ENCODE measurements at regions not wholly inside any gene's neighbourhood (a gene's known extent, or its start where the extent isn't known, plus 50 kb on each side); places are given as distances from the start of the nearest gene placed in this dataset.
A peak's percentile ranks its signal among the peaks of the same experiment; 100 is the strongest.

- Histone ChIP-seq H3K4me3 (ENCODE audit: low read depth in 1 of 2, low read length in 2 of 2) (no peak overlapping the region), H3K36me3 (ENCODE audit: insufficient read depth, low read length) (no peaks in the 10 kb centered on the region), H2AFZ (ENCODE audit: low read depth, low read length) (no peak overlapping the region), H3K4me1 (ENCODE audit: insufficient read depth, low read length) (no peaks in the 10 kb centered on the region), H3K9ac (ENCODE audit: low read depth, low read length) (no peak overlapping the region), H4K20me1 (ENCODE audit: insufficient read depth, low read length) (no peaks in the 10 kb centered on the region), H3K4me2 (ENCODE audit: insufficient read depth, low read length) (no peak overlapping the region), H3K9me3 (ENCODE audit: insufficient read depth, low read length, severe bottlenecking) (no peaks in the 10 kb centered on the region), H3K27ac (ENCODE audit: low read length) (no peak overlapping the region), H3K79me2 (ENCODE audit: insufficient read depth, low read length) (no peaks in the 10 kb centered on the region), H3K27me3 (ENCODE audit: insufficient read depth, low read length, poor library complexity) (no peaks in the 10 kb centered on the region)
- TF ChIP-seq EZH2 (IDR thresholded peaks at IDR 0.05; ENCODE audit: borderline replicate concordance, low read depth, low read length, severe bottlenecking) = no peak
- TF ChIP-seq CTCF (IDR thresholded peaks at IDR 0.05; ENCODE audit: borderline replicate concordance, extremely low read depth, low read length, poor library complexity, severe bottlenecking) = peak; percentile 7
- ATAC-seq (ENCODE audit: insufficient read depth, low read depth) = no peak; the same call in 2 of the 3 replicates
- DNase-seq = no peak
These were observed 673.6 kb upstream of the TENM3 start for GRCh38 chr4:181569553-181569952.

- no peak overlapping the region for H3K27ac ChIP-seq (ENCODE audit: low read length)
- ATAC-seq (ENCODE audit: insufficient read depth, low read depth) = no peak
- H3K27me3 ChIP-seq (ENCODE audit: insufficient read depth, low read length, poor library complexity) = no peaks in the 10 kb centered on the region
- H3K9me3 ChIP-seq (ENCODE audit: insufficient read depth, low read length, severe bottlenecking) = peaks cover 4% of the 10 kb centered on the region
- no peaks in the 10 kb centered on the region for H3K79me2 ChIP-seq (ENCODE audit: insufficient read depth, low read length)
- H4K20me1 ChIP-seq (ENCODE audit: insufficient read depth, low read length) = no peaks in the 10 kb centered on the region
- no peak overlapping the region for H3K4me2 ChIP-seq (ENCODE audit: insufficient read depth, low read length)
- DNase-seq = no peak
- H2AFZ ChIP-seq (ENCODE audit: low read depth, low read length) = no peak overlapping the region
- no peaks in the 10 kb centered on the region for H3K36me3 ChIP-seq (ENCODE audit: insufficient read depth, low read length)
- no peaks in the 10 kb centered on the region for H3K4me1 ChIP-seq (ENCODE audit: insufficient read depth, low read length)
- TF ChIP-seq EZH2 (IDR thresholded peaks at IDR 0.05; ENCODE audit: borderline replicate concordance, low read depth, low read length, severe bottlenecking) (no peak), CTCF (IDR thresholded peaks at IDR 0.05; ENCODE audit: borderline replicate concordance, extremely low read depth, low read length, poor library complexity, severe bottlenecking) (no peak)
- H3K9ac ChIP-seq (ENCODE audit: low read depth, low read length) = no peak overlapping the region
- H3K4me3 ChIP-seq (ENCODE audit: low read depth in 1 of 2, low read length in 2 of 2) = no peak overlapping the region
These were observed 664.3 kb upstream of the TENM3 start for GRCh38 chr4:181578911-181579310.

- Histone ChIP-seq H3K4me2 (ENCODE audit: insufficient read depth, low read length) (no peak overlapping the region), H3K36me3 (ENCODE audit: insufficient read depth, low read length) (no peaks in the 10 kb centered on the region), H3K9me3 (ENCODE audit: insufficient read depth, low read length, severe bottlenecking) (peaks cover 4% of the 10 kb centered on the region), H3K27ac (ENCODE audit: low read length) (no peak overlapping the region), H3K9ac (ENCODE audit: low read depth, low read length) (no peak overlapping the region), H3K4me1 (ENCODE audit: insufficient read depth, low read length) (no peaks in the 10 kb centered on the region), H3K79me2 (ENCODE audit: insufficient read depth, low read length) (no peaks in the 10 kb centered on the region), H3K4me3 (ENCODE audit: low read depth in 1 of 2, low read length in 2 of 2) (no peak overlapping the region), H2AFZ (ENCODE audit: low read depth, low read length) (no peak overlapping the region), H4K20me1 (ENCODE audit: insufficient read depth, low read length) (no peaks in the 10 kb centered on the region), H3K27me3 (ENCODE audit: insufficient read depth, low read length, poor library complexity) (no peaks in the 10 kb centered on the region)
- TF ChIP-seq EZH2 (IDR thresholded peaks at IDR 0.05; ENCODE audit: borderline replicate concordance, low read depth, low read length, severe bottlenecking) = no peak
- TF ChIP-seq CTCF (IDR thresholded peaks at IDR 0.05; ENCODE audit: borderline replicate concordance, extremely low read depth, low read length, poor library complexity, severe bottlenecking) = no peak
- DNase-seq (no peak), ATAC-seq (ENCODE audit: insufficient read depth, low read depth) (no peak)
These were observed 663.7 kb upstream of the TENM3 start for GRCh38 chr4:181579486-181579885.

GRCh38 chr4:181581983-181582382, 661.2 kb upstream of the TENM3 start:
- TF ChIP-seq EZH2 (IDR thresholded peaks at IDR 0.05; ENCODE audit: borderline replicate concordance, low read depth, low read length, severe bottlenecking) (no peak), CTCF (IDR thresholded peaks at IDR 0.05; ENCODE audit: borderline replicate concordance, extremely low read depth, low read length, poor library complexity, severe bottlenecking) (no peak)
- no peaks in the 10 kb centered on the region for H4K20me1 ChIP-seq (ENCODE audit: insufficient read depth, low read length)
- no peaks in the 10 kb centered on the region for H3K36me3 ChIP-seq (ENCODE audit: insufficient read depth, low read length)
- no peaks in the 10 kb centered on the region for H3K4me1 ChIP-seq (ENCODE audit: insufficient read depth, low read length)
- H2AFZ ChIP-seq (ENCODE audit: low read depth, low read length) = no peak overlapping the region
- no peak overlapping the region for H3K9ac ChIP-seq (ENCODE audit: low read depth, low read length)
- ATAC-seq (ENCODE audit: insufficient read depth, low read depth) = no peak
- H3K4me2 ChIP-seq (ENCODE audit: insufficient read depth, low read length) = no peak overlapping the region
- H3K79me2 ChIP-seq (ENCODE audit: insufficient read depth, low read length) = no peaks in the 10 kb centered on the region
- peaks cover 4% of the 10 kb centered on the region for H3K9me3 ChIP-seq (ENCODE audit: insufficient read depth, low read length, severe bottlenecking)
- no peak overlapping the region for H3K4me3 ChIP-seq (ENCODE audit: low read depth in 1 of 2, low read length in 2 of 2)
- no peak for DNase-seq
- no peaks in the 10 kb centered on the region for H3K27me3 ChIP-seq (ENCODE audit: insufficient read depth, low read length, poor library complexity)
- H3K27ac ChIP-seq (ENCODE audit: low read length) = no peak overlapping the region
